ENCODE measurements at regions not wholly inside any gene's neighbourhood (a gene's known extent, or its start where the extent isn't known, plus 50 kb on each side); places are given as distances from the start of the nearest gene placed in this dataset.

DNA sequence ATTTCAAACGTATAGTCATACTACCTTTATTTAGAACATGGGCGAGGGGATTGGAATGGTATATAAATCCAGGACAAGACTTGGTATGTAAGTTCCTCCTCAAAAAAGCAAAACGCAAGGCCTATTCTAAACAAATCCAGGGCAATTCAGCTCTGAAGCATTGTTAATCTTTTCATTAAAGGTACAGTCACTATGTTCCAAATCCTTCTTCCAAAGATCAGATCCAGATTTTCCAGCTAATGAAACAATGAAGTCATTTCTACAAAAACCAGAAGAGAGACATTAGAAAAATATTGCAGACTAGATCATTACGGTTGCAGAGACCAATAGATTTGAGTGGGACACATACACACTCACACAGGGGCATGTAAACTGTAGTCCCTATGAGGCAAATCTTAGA, 116.1 kb upstream of the BNC2 start:
- H3K4me1 ChIP-seq (ENCODE audit: insufficient read depth, low read length, poor library complexity, severe bottlenecking), result no peaks in the 10 kb centered on the region
- H3K27ac ChIP-seq (ENCODE audit: low read depth, low read length, poor library complexity, severe bottlenecking), result no peak overlapping the region
- H3K4me3 ChIP-seq (ENCODE audit: low read depth, low read length, poor library complexity, severe bottlenecking), result no peak overlapping the region
- no peak for TF ChIP-seq CTCF (conservative IDR thresholded peaks at IDR 0.05; ENCODE audit: low read depth, low read length)
- no peak for TF ChIP-seq EZH2 (IDR thresholded peaks at IDR 0.05; ENCODE audit: borderline replicate concordance, low read depth, low read length, poor library complexity, severe bottlenecking)
- no TSS peak for BruUV-seq (replicated peaks)
- intact Hi-C loops (cut with micrococcal nuclease; ENCODE audit: unreplicated experiment), result no loop called here
- H3K27me3 ChIP-seq (replicated peaks; ENCODE audit: insufficient read depth, low read depth, low read length, poor library complexity), result no peaks in the 10 kb centered on the region
- no peaks in the 10 kb centered on the region for H3K36me3 ChIP-seq (ENCODE audit: insufficient read depth, low read length, poor library complexity, severe bottlenecking)
- ChIA-PET CTCF (no interaction called here), POLR2A (ENCODE audit: low non-redundant PET) (no interaction called here)
- no peak for DNase-seq (ENCODE audit: low spot score)
- H3K9me3 ChIP-seq (ENCODE audit: low read depth, low read length, poor library complexity, severe bottlenecking), result no peaks in the 10 kb centered on the region

GRCh38 chr9:16985559-16986348, 115.3 kb upstream of the BNC2 start:
- no TSS peak for BruUV-seq (replicated peaks)
- H3K27ac ChIP-seq (ENCODE audit: low read depth, low read length, poor library complexity, severe bottlenecking), result no peak overlapping the region
- TF ChIP-seq CTCF (conservative IDR thresholded peaks at IDR 0.05; ENCODE audit: low read depth, low read length) (no peak), EZH2 (IDR thresholded peaks at IDR 0.05; ENCODE audit: borderline replicate concordance, low read depth, low read length, poor library complexity, severe bottlenecking) (no peak)

DNA sequence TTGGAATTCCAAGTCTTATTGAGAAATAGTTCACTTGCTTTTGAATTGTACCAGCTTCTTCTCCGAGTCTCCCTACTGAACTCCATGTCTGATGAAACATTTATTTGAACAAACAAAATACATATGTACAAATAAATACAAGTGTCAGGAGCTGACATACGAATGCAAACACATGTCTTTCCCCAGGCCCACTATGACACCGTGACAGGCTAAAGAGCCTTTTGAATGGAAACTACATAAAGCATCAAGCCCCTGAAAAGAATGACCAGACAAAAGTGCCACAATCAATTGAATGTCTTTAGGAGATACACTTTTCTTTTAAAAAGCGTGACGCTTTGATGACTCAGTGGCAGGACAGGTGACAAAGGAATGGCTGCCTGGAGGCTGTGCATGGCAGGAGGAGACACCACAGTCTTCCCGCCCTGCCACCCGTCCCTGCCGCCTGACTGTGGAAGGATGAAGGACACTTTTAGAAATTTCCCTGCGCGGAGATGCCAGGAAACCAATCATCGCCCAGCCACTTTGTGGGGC, 112.4 kb upstream of the BNC2 start:
- no TSS peak for BruUV-seq (replicated peaks)
- TF ChIP-seq EZH2 (IDR thresholded peaks at IDR 0.05; ENCODE audit: borderline replicate concordance, low read depth, low read length, poor library complexity, severe bottlenecking) (no peak), CTCF (conservative IDR thresholded peaks at IDR 0.05; ENCODE audit: low read depth, low read length) (no peak)
- intact Hi-C loops (cut with micrococcal nuclease; ENCODE audit: unreplicated experiment), result no loop called here
- POLR2A ChIA-PET (ENCODE audit: low non-redundant PET), result no interaction called here
- Histone ChIP-seq H3K4me3 (ENCODE audit: low read depth, low read length, poor library complexity, severe bottlenecking) (no peak overlapping the region), H3K27ac (ENCODE audit: low read depth, low read length, poor library complexity, severe bottlenecking) (no peak overlapping the region), H3K36me3 (ENCODE audit: insufficient read depth, low read length, poor library complexity, severe bottlenecking) (no peaks in the 10 kb centered on the region), H3K4me1 (ENCODE audit: insufficient read depth, low read length, poor library complexity, severe bottlenecking) (no peaks in the 10 kb centered on the region), H3K9me3 (ENCODE audit: low read depth, low read length, poor library complexity, severe bottlenecking) (no peaks in the 10 kb centered on the region), H3K27me3 (replicated peaks; ENCODE audit: insufficient read depth, low read depth, low read length, poor library complexity) (no peaks in the 10 kb centered on the region)
- no peak for DNase-seq (ENCODE audit: low spot score)
- CTCF ChIA-PET, result no interaction called here

More at GRCh38 chr9:16985559-16986348, 115.3 kb upstream of the BNC2 start:
- ChIA-PET POLR2A (ENCODE audit: low non-redundant PET) (no interaction called here), CTCF (no interaction called here)
- Histone ChIP-seq H3K4me3 (ENCODE audit: low read depth, low read length, poor library complexity, severe bottlenecking) (no peak overlapping the region), H3K36me3 (ENCODE audit: insufficient read depth, low read length, poor library complexity, severe bottlenecking) (no peaks in the 10 kb centered on the region), H3K27me3 (replicated peaks; ENCODE audit: insufficient read depth, low read depth, low read length, poor library complexity) (no peaks in the 10 kb centered on the region), H3K4me1 (ENCODE audit: insufficient read depth, low read length, poor library complexity, severe bottlenecking) (no peaks in the 10 kb centered on the region), H3K9me3 (ENCODE audit: low read depth, low read length, poor library complexity, severe bottlenecking) (no peaks in the 10 kb centered on the region)
- no peak for DNase-seq (ENCODE audit: low spot score)
- intact Hi-C loops (cut with micrococcal nuclease; ENCODE audit: unreplicated experiment), result no loop called here
